GM23338 (cell line): ENCODE measurements at regions not wholly inside any gene's neighbourhood (a gene's known extent, or its start where the extent isn't known, plus 50 kb on each side); places are given as distances from the start of the nearest gene placed in this dataset.

Experiments used
- ATAC-seq: fragments of 200-7000 bp; cut with Tn5 transposase; 3 replicates; pipeline ENCODE4 v1.9.1; 2020
- DNase-seq: peaks from one replicate; pipeline ENCODE4 v3.0.0-alpha.2; 2015; ENCODE audit warnings: low spot score
- H2AFZ ChIP-seq: fragments of 200-600 bp; sonication (generic); 2 replicates; pipeline ENCODE4 v1.8.0; 2016; ENCODE audit warnings: antibody characterized with exemption, mild to moderate bottlenecking, moderate library complexity
- H3F3A ChIP-seq: fragments of 200-600 bp; sonication (generic); replicated peaks from 2 replicates; pipeline ENCODE4 v1.8.0; 2017; ENCODE audit warnings: antibody characterized with exemption, mixed run types, low read depth
- H3K27ac ChIP-seq: fragments of 200-600 bp; sonication (generic); 2 replicates; pipeline ENCODE4 v1.6.1; 2016; ENCODE audit warnings: low read depth
- H3K27me3 ChIP-seq: fragments of 200-600 bp; sonication (generic); 2 replicates; pipeline ENCODE4 v1.8.0; 2016; ENCODE audit warnings: mild to moderate bottlenecking, mixed run types, moderate library complexity; ENCODE audit not compliant: insufficient read depth
- H3K36me3 ChIP-seq: fragments of 200-600 bp; sonication (generic); 2 replicates; pipeline ENCODE4 v1.8.0; 2016; ENCODE audit warnings: mild to moderate bottlenecking; ENCODE audit not compliant: insufficient read depth
- H3K4me1 ChIP-seq: fragments of 200-600 bp; sonication (generic); 2 replicates; pipeline ENCODE4 v1.8.0; 2016; ENCODE audit warnings: mild to moderate bottlenecking, moderate library complexity; ENCODE audit not compliant: insufficient read depth
- H3K4me2 ChIP-seq: fragments of 200-600 bp; sonication (generic); 2 replicates; pipeline ENCODE4 v1.7.1; 2017; ENCODE audit warnings: mixed run types
- H3K4me3 ChIP-seq: fragments of 200-600 bp; sonication (generic); 2 replicates; pipeline ENCODE4 v1.6.1; 2016; ENCODE audit warnings: mixed run types
- H3K79me2 ChIP-seq: fragments of 200-600 bp; sonication (generic); replicated peaks from 2 replicates; pipeline ENCODE4 v1.8.0; 2017; ENCODE audit warnings: mild to moderate bottlenecking; ENCODE audit not compliant: insufficient read depth
- H3K9me2 ChIP-seq: fragments of 200-600 bp; sonication (generic); 2 replicates; pipeline ENCODE4 v1.8.0; 2017; ENCODE audit not compliant: insufficient read depth
- H4K20me1 ChIP-seq: fragments of 200-600 bp; sonication (generic); replicated peaks from 2 replicates; pipeline ENCODE4 v1.8.0; 2017; ENCODE audit warnings: mild to moderate bottlenecking; ENCODE audit not compliant: insufficient read depth
- H3K27ac Mint-ChIP-seq: 2 replicates; pipeline ENCODE4 v1.8.0; 2020; ENCODE audit warnings: inconsistent platforms, mild to moderate bottlenecking, moderate library complexity, mixed read lengths
- H3K27me3 Mint-ChIP-seq: 3 replicates; pipeline ENCODE4 v1.8.0; 2022; ENCODE audit warnings: low read depth, mild to moderate bottlenecking, moderate library complexity, mixed read lengths, inconsistent platforms; ENCODE audit not compliant: insufficient read depth, poor library complexity
- H3K36me3 Mint-ChIP-seq: 3 replicates; pipeline ENCODE4 v1.8.0; 2021; ENCODE audit warnings: low read depth, mild to moderate bottlenecking, inconsistent platforms, moderate library complexity, mixed read lengths
- H3K4me1 Mint-ChIP-seq: 3 replicates; pipeline ENCODE4 v1.8.0; 2020; ENCODE audit warnings: mild to moderate bottlenecking, inconsistent platforms, mixed read lengths
- H3K4me3 Mint-ChIP-seq: 3 replicates; pipeline ENCODE4 v1.8.0; 2021; ENCODE audit warnings: moderate library complexity, mild to moderate bottlenecking, inconsistent platforms, mixed read lengths
- H3K9me3 Mint-ChIP-seq: 3 replicates; pipeline ENCODE4 v1.8.0; 2020; ENCODE audit warnings: moderate library complexity, mild to moderate bottlenecking, inconsistent platforms, mixed read lengths
- CTCF ChIP-seq, 2 experiments: fragments of 200-600 bp in 1 of 2; sonication (generic) in 1 of 2; conservative IDR thresholded peaks; 2 replicates each; pipeline versions ENCODE4 v1.5.1 to v1.6.1; 2016 to 2017; ENCODE audit warnings: antibody characterized with exemption in 2 of 2, low read depth in 2 of 2, mild to moderate bottlenecking in 2 of 2, moderate library complexity in 1 of 2
- EZH2 ChIP-seq: fragments of 200-600 bp; sonication (generic); IDR thresholded peaks from one replicate; pipeline ENCODE4 v1.8.0; 2017; ENCODE audit warnings: antibody characterized with exemption, mild to moderate bottlenecking, low read depth; ENCODE audit not compliant: unreplicated experiment
- STAT1 ChIP-seq: IDR thresholded peaks from one replicate; pipeline ENCODE4 v1.6.1; 2016; ENCODE audit warnings: antibody characterized with exemption; ENCODE audit not compliant: unreplicated experiment
- ZNF114 ChIP-seq: fragments of 250-450 bp; sonication (Bioruptor Pico); IDR thresholded peaks from 2 replicates; pipeline ENCODE4 v1.5.0; 2020; ENCODE audit warnings: mild to moderate bottlenecking, moderate library complexity
- ZNF331 ChIP-seq: fragments of 250-450 bp; sonication (Bioruptor Pico); IDR thresholded peaks from 2 replicates; pipeline ENCODE4 v1.5.0; 2020; ENCODE audit warnings: low read depth, mild to moderate bottlenecking, moderate library complexity
- TF ChIP-seq, protein P1 (sequence below): fragments of 250-450 bp; sonication (Bioruptor Pico); IDR thresholded peaks from 2 replicates; pipeline ENCODE4 v1.5.0; 2020; ENCODE audit warnings: mild to moderate bottlenecking, moderate library complexity

GRCh38 chr3:137420198-137420995 is 343.7 kb upstream of the SOX14 start (continued):
- TF ChIP-seq, protein P1, sequence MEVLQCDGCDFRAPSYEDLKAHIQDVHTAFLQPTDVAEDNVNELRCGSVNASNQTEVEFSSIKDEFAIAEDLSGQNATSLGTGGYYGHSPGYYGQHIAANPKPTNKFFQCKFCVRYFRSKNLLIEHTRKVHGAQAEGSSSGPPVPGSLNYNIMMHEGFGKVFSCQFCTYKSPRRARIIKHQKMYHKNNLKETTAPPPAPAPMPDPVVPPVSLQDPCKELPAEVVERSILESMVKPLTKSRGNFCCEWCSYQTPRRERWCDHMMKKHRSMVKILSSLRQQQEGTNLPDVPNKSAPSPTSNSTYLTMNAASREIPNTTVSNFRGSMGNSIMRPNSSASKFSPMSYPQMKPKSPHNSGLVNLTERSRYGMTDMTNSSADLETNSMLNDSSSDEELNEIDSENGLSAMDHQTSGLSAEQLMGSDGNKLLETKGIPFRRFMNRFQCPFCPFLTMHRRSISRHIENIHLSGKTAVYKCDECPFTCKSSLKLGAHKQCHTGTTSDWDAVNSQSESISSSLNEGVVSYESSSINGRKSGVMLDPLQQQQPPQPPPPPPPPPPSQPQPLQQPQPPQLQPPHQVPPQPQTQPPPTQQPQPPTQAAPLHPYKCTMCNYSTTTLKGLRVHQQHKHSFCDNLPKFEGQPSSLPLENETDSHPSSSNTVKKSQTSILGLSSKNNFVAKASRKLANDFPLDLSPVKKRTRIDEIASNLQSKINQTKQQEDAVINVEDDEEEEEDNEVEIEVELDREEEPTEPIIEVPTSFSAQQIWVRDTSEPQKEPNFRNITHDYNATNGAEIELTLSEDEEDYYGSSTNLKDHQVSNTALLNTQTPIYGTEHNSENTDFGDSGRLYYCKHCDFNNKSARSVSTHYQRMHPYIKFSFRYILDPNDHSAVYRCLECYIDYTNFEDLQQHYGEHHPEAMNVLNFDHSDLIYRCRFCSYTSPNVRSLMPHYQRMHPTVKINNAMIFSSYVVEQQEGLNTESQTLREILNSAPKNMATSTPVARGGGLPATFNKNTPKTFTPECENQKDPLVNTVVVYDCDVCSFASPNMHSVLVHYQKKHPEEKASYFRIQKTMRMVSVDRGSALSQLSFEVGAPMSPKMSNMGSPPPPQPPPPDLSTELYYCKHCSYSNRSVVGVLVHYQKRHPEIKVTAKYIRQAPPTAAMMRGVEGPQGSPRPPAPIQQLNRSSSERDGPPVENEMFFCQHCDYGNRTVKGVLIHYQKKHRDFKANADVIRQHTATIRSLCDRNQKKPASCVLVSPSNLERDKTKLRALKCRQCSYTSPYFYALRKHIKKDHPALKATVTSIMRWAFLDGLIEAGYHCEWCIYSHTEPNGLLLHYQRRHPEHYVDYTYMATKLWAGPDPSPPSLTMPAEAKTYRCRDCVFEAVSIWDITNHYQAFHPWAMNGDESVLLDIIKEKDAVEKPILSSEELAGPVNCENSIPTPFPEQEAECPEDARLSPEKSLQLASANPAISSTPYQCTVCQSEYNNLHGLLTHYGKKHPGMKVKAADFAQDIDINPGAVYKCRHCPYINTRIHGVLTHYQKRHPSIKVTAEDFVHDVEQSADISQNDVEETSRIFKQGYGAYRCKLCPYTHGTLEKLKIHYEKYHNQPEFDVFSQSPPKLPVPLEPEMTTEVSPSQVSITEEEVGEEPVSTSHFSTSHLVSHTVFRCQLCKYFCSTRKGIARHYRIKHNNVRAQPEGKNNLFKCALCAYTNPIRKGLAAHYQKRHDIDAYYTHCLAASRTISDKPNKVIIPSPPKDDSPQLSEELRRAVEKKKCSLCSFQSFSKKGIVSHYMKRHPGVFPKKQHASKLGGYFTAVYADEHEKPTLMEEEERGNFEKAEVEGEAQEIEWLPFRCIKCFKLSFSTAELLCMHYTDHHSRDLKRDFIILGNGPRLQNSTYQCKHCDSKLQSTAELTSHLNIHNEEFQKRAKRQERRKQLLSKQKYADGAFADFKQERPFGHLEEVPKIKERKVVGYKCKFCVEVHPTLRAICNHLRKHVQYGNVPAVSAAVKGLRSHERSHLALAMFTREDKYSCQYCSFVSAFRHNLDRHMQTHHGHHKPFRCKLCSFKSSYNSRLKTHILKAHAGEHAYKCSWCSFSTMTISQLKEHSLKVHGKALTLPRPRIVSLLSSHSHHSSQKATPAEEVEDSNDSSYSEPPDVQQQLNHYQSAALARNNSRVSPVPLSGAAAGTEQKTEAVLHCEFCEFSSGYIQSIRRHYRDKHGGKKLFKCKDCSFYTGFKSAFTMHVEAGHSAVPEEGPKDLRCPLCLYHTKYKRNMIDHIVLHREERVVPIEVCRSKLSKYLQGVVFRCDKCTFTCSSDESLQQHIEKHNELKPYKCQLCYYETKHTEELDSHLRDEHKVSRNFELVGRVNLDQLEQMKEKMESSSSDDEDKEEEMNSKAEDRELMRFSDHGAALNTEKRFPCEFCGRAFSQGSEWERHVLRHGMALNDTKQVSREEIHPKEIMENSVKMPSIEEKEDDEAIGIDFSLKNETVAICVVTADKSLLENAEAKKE = no peak

GRCh38 chr3:137438561-137438960 is 325.6 kb upstream of the SOX14 start:
- Mint-ChIP-seq H3K36me3 (no peaks in the 10 kb centered on the region), H3K27me3 (no peaks in the 10 kb centered on the region), H3K27ac (no peak overlapping the region), H3K4me3 (no peak overlapping the region), H3K9me3 (peaks cover 3% of the 10 kb centered on the region; the same call in 1 of the 3 replicates), H3K4me1 (no peaks in the 10 kb centered on the region)
- no peak overlapping the region for H3K27ac ChIP-seq
- H2AFZ ChIP-seq = no peak overlapping the region
- H3K4me2 ChIP-seq = no peak overlapping the region
- H3K27me3 ChIP-seq = no peaks in the 10 kb centered on the region
- H4K20me1 ChIP-seq = no peaks in the 10 kb centered on the region
- no peaks in the 10 kb centered on the region for H3K79me2 ChIP-seq
- ATAC-seq (no peak), DNase-seq (no peak)
- no peaks in the 10 kb centered on the region for H3K4me1 ChIP-seq
- no peaks in the 10 kb centered on the region for H3K36me3 ChIP-seq
- H3K4me3 ChIP-seq = no peak overlapping the region
- no peaks in the 10 kb centered on the region for H3K9me2 ChIP-seq
- no peaks in the 10 kb centered on the region for H3F3A ChIP-seq
- no peak for TF ChIP-seq ZNF114 (CRISPR knock-in tag)
- TF ChIP-seq, protein P1 = no peak
- no peak for TF ChIP-seq EZH2
- no peak for TF ChIP-seq ZNF331 (CRISPR knock-in tag)
- TF ChIP-seq STAT1 = no peak
- no peak for TF ChIP-seq CTCF (conservative IDR thresholded peaks at IDR 0.05; ENCODE audit: low read depth in 2 of 2)
